H9 (cell line): ENCODE measurements at regions not wholly inside any gene's neighbourhood (a gene's known extent, or its start where the extent isn't known, plus 50 kb on each side); places are given as distances from the start of the nearest gene placed in this dataset.

Experiments
- DNase-seq: peaks from one replicate; pipeline ENCODE4 v3.0.0-alpha.2; 2017
- H2AFZ ChIP-seq: one replicate; pipeline ENCODE4 v1.6.1; 2013; ENCODE audit warnings: mild to moderate bottlenecking, low read length, control low read depth, moderate library complexity
- H2AK5ac ChIP-seq: 2 replicates; pipeline ENCODE4 v1.6.1; 2013; ENCODE audit warnings: low read length, control low read depth, mixed read lengths; ENCODE audit not compliant: insufficient read length
- H2BK120ac ChIP-seq: one replicate; pipeline ENCODE4 v1.6.1; 2013; ENCODE audit warnings: low read depth, mild to moderate bottlenecking, low read length, control low read depth, inconsistent platforms; ENCODE audit not compliant: poor library complexity, severe bottlenecking
- H2BK12ac ChIP-seq: 2 replicates; pipeline ENCODE4 v1.6.1; 2013; ENCODE audit warnings: low read length, control low read depth, mixed read lengths, low read depth; ENCODE audit not compliant: insufficient read length
- H2BK15ac ChIP-seq: 2 replicates; pipeline ENCODE4 v1.6.1; 2013; ENCODE audit warnings: low read depth, low read length, control low read depth
- H2BK20ac ChIP-seq: one replicate; pipeline ENCODE4 v1.6.1; 2013; ENCODE audit warnings: low read depth, mild to moderate bottlenecking, low read length, control low read depth, inconsistent platforms; ENCODE audit not compliant: poor library complexity, severe bottlenecking
- H2BK5ac ChIP-seq: 2 replicates; pipeline ENCODE4 v1.6.1; 2013; ENCODE audit warnings: low read length, control low read depth, mixed read lengths; ENCODE audit not compliant: insufficient read length
- H3K14ac ChIP-seq: 2 replicates; pipeline ENCODE4 v1.6.1; 2013; ENCODE audit warnings: low read length, control low read depth; ENCODE audit not compliant: insufficient read depth
- H3K18ac ChIP-seq: 2 replicates; pipeline ENCODE4 v1.6.1; 2013; ENCODE audit warnings: low read depth, mild to moderate bottlenecking, mixed read lengths, low read length, control low read depth; ENCODE audit not compliant: insufficient read length
- H3K23ac ChIP-seq: 2 replicates; pipeline ENCODE4 v1.6.1; 2013; ENCODE audit warnings: low read length, control low read depth, mixed read lengths, low read depth; ENCODE audit not compliant: insufficient read length
- H3K23me2 ChIP-seq: 2 replicates; pipeline ENCODE4 v1.6.1; 2013; ENCODE audit warnings: low read depth, mild to moderate bottlenecking, mixed read lengths, low read length, control low read depth; ENCODE audit not compliant: insufficient read length, poor library complexity, severe bottlenecking
- H3K27ac ChIP-seq: 2 replicates; pipeline ENCODE4 v1.5.1; 2013; ENCODE audit warnings: low read length, control low read depth, mixed read lengths, low read depth; ENCODE audit not compliant: insufficient read length
- H3K27me3 ChIP-seq: 2 replicates; pipeline ENCODE4 v1.6.1; 2013; ENCODE audit warnings: low read length, control low read depth, inconsistent platforms; ENCODE audit not compliant: insufficient read depth
- H3K4ac ChIP-seq: 2 replicates; pipeline ENCODE4 v1.6.1; 2013; ENCODE audit warnings: low read depth, mild to moderate bottlenecking, control low read depth, inconsistent platforms, low read length, moderate library complexity
- H3K4me1 ChIP-seq: 2 replicates; pipeline ENCODE4 v1.6.1; 2013; ENCODE audit warnings: low read length, control low read depth, inconsistent platforms; ENCODE audit not compliant: insufficient read depth
- H3K4me2 ChIP-seq: 2 replicates; pipeline ENCODE4 v1.6.1; 2013; ENCODE audit warnings: low read length, control low read depth, mixed read lengths; ENCODE audit not compliant: insufficient read length, insufficient read depth
- H3K56ac ChIP-seq: 2 replicates; pipeline ENCODE4 v1.6.1; 2013; ENCODE audit warnings: low read depth, mild to moderate bottlenecking, mixed read lengths, low read length, control low read depth; ENCODE audit not compliant: insufficient read length
- H3K79me1 ChIP-seq: 2 replicates; pipeline ENCODE4 v1.6.1; 2013; ENCODE audit warnings: low read depth, mild to moderate bottlenecking, moderate library complexity, low read length, control low read depth, inconsistent platforms; ENCODE audit not compliant: insufficient read depth, poor library complexity, severe bottlenecking
- H3K79me2 ChIP-seq: 2 replicates; pipeline ENCODE4 v1.6.1; 2013; ENCODE audit warnings: low read length, control low read depth, inconsistent platforms; ENCODE audit not compliant: insufficient read depth
- H3K9ac ChIP-seq: 2 replicates; pipeline ENCODE4 v1.6.1; 2013; ENCODE audit warnings: low read length, control low read depth, mixed read lengths; ENCODE audit not compliant: insufficient read length; ENCODE audit errors: extremely low read depth
- H3K9me3 ChIP-seq: one replicate; pipeline ENCODE4 v1.6.1; 2013; ENCODE audit warnings: low read depth, low read length, inconsistent platforms; ENCODE audit not compliant: control insufficient read depth
- H3T11ph ChIP-seq: one replicate; pipeline ENCODE4 v1.6.1; 2013; ENCODE audit warnings: mild to moderate bottlenecking, low read length, control low read depth, inconsistent platforms
- H4K20me1 ChIP-seq: one replicate; pipeline ENCODE4 v1.6.1; 2013; ENCODE audit not compliant: control insufficient read depth, insufficient read length, insufficient read depth
- H4K5ac ChIP-seq: 2 replicates; pipeline ENCODE4 v1.6.1; 2013; ENCODE audit warnings: low read depth, mild to moderate bottlenecking, mixed read lengths, low read length, control low read depth; ENCODE audit not compliant: insufficient read length
- H4K8ac ChIP-seq: replicated peaks from 2 replicates; pipeline ENCODE4 v1.6.1; 2013; ENCODE audit warnings: low read length, control low read depth, mixed read lengths, low read depth; ENCODE audit not compliant: insufficient read length
- H4K91ac ChIP-seq: 2 replicates; pipeline ENCODE4 v1.6.1; 2013; ENCODE audit warnings: low read depth, mild to moderate bottlenecking, moderate library complexity, mixed read lengths, low read length, control low read depth; ENCODE audit not compliant: insufficient read length
- H3K27ac Mint-ChIP-seq, 3 experiments: 2 replicates in 2 of 3; 3 replicates in 1 of 3; pipeline ENCODE4 v1.8.0; 2020 to 2021; ENCODE audit warnings: mixed read lengths in 3 of 3, mild to moderate bottlenecking in 1 of 3, moderate library complexity in 1 of 3
- H3K27me3 Mint-ChIP-seq: 2 replicates; pipeline ENCODE4 v1.8.0; 2021; ENCODE audit warnings: low read depth, mild to moderate bottlenecking, moderate library complexity, mixed read lengths
- H3K36me3 Mint-ChIP-seq, 3 experiments: 2 replicates in 2 of 3; 3 replicates in 1 of 3; pipeline ENCODE4 v1.8.0; 2020 to 2021; ENCODE audit warnings: low read depth in 3 of 3, mixed read lengths in 3 of 3; ENCODE audit not compliant: insufficient read depth in 1 of 3
- H3K4me1 Mint-ChIP-seq, 2 experiments: 2 replicates each; pipeline ENCODE4 v1.8.0; 2020; ENCODE audit warnings: mixed read lengths in 2 of 2
- H3K4me3 Mint-ChIP-seq, 2 experiments: 2 replicates in 1 of 2; 3 replicates in 1 of 2; pipeline ENCODE4 v1.8.0; 2020 to 2021; ENCODE audit warnings: mild to moderate bottlenecking in 2 of 2, mixed read lengths in 2 of 2, moderate library complexity in 1 of 2
- H3K9me3 Mint-ChIP-seq, 2 experiments: 2 replicates in 1 of 2; 3 replicates in 1 of 2; pipeline ENCODE4 v1.8.0; 2020; ENCODE audit warnings: mild to moderate bottlenecking in 2 of 2, mixed read lengths in 2 of 2, moderate library complexity in 1 of 2
- CTCF ChIP-seq: fragments of 200-600 bp; sonication (generic); conservative IDR thresholded peaks from 3 replicates; pipeline ENCODE4 v1.8.0; 2021; ENCODE audit warnings: antibody characterized with exemption, mild to moderate bottlenecking

GRCh38 chr13:103143432-103143831, 77.2 kb upstream of the SLC10A2 start:
- H3K79me2 ChIP-seq = no peaks in the 10 kb centered on the region; the same call in 1 of the 2 replicates
- H2AK5ac ChIP-seq = no peak overlapping the region
- no peaks in the 10 kb centered on the region for H3K9me3 ChIP-seq
- H2BK20ac ChIP-seq = no peak overlapping the region
- no peaks in the 10 kb centered on the region for H3K27me3 ChIP-seq
- no peak overlapping the region for H2BK12ac ChIP-seq
- Mint-ChIP-seq H3K4me3 (no peak overlapping the region), H3K9me3 (no peaks in the 10 kb centered on the region; a peak in 1 of 5 replicates), H3K36me3 (no peaks in the 10 kb centered on the region), H3K27me3 (no peaks in the 10 kb centered on the region), H3K27ac (no peak overlapping the region), H3K4me1 (no peaks in the 10 kb centered on the region)
- no peak overlapping the region for H2AFZ ChIP-seq
- no peak overlapping the region for H4K8ac ChIP-seq
- no peak overlapping the region for H3K4ac ChIP-seq
- no peaks in the 10 kb centered on the region for H3K79me1 ChIP-seq
- no peak overlapping the region for H3K18ac ChIP-seq
- no peak overlapping the region for H2BK15ac ChIP-seq
- H2BK5ac ChIP-seq = no peak overlapping the region
- no peaks in the 10 kb centered on the region for H3K23me2 ChIP-seq
- no peak overlapping the region for H3K56ac ChIP-seq
- H4K5ac ChIP-seq = no peak overlapping the region
- no peak overlapping the region for H2BK120ac ChIP-seq
- H3K27ac ChIP-seq = no peak overlapping the region
- H4K20me1 ChIP-seq = no peaks in the 10 kb centered on the region
- no peak overlapping the region for H4K91ac ChIP-seq
- no peaks in the 10 kb centered on the region for H3K4me1 ChIP-seq
- no peak for DNase-seq
- no peak for TF ChIP-seq CTCF
- no peak overlapping the region for H3K4me2 ChIP-seq
- H3K14ac ChIP-seq = no peak overlapping the region
- H3T11ph ChIP-seq = no peak overlapping the region
- no peak overlapping the region for H3K9ac ChIP-seq
- H3K23ac ChIP-seq = no peak overlapping the region
